SK-N-SH treated with all-trans-retinoic acid at 6 μM for 48 hours (cell line): ENCODE measurements at regions not wholly inside any gene's neighbourhood (a gene's known extent, or its start where the extent isn't known, plus 50 kb on each side); places are given as distances from the start of the nearest gene placed in this dataset.

Experiments
- BACH2 ChIP-seq: fragments of 250-450 bp; sonication (Bioruptor Pico); IDR thresholded peaks from 2 replicates; pipeline ENCODE4 v1.9.0; 2021; ENCODE audit warnings: mild to moderate bottlenecking, borderline replicate concordance
- ESRRG ChIP-seq: fragments of 250-450 bp; sonication (Bioruptor Pico); IDR thresholded peaks from 2 replicates; pipeline ENCODE4 v1.6.1; 2021; ENCODE audit warnings: mild to moderate bottlenecking
- ISL1 ChIP-seq: fragments of 250-450 bp; sonication (Bioruptor Pico); IDR thresholded peaks from 2 replicates; pipeline ENCODE4 v2.1.2; 2022; ENCODE audit warnings: mild to moderate bottlenecking, moderate library complexity
- PATZ1 ChIP-seq: fragments of 250-450 bp; sonication (Bioruptor Pico); IDR thresholded peaks from 2 replicates; pipeline ENCODE4 v1.8.0; 2020; ENCODE audit warnings: mild to moderate bottlenecking, moderate library complexity, borderline replicate concordance
- RARB ChIP-seq: fragments of 250-450 bp; sonication (Bioruptor Pico); IDR thresholded peaks from 2 replicates; pipeline ENCODE4 v1.8.0; 2021; ENCODE audit warnings: mild to moderate bottlenecking, moderate library complexity
- SNAI2 ChIP-seq: fragments of 250-450 bp; sonication (Bioruptor Pico); IDR thresholded peaks from 2 replicates; pipeline ENCODE4 v1.5.0; 2020; ENCODE audit warnings: mild to moderate bottlenecking, moderate library complexity
- ZC3H10 ChIP-seq: fragments of 250-450 bp; sonication (Bioruptor Pico); IDR thresholded peaks from 2 replicates; pipeline ENCODE4 v1.5.1; 2021; ENCODE audit warnings: mild to moderate bottlenecking, moderate library complexity
- ZFP30 ChIP-seq: fragments of 450-650 bp; formaldehyde crosslinking; IDR thresholded peaks from 2 replicates; pipeline ENCODE4 v1.5.0; 2022; ENCODE audit warnings: mild to moderate bottlenecking, moderate library complexity
- ZNF565 ChIP-seq: fragments of 450-650 bp; formaldehyde crosslinking; conservative IDR thresholded peaks from 2 replicates; pipeline ENCODE4 v1.5.0; 2020; ENCODE audit warnings: low read depth, mild to moderate bottlenecking, moderate library complexity
- ZNF70 ChIP-seq: fragments of 450-650 bp; formaldehyde crosslinking; IDR thresholded peaks from 2 replicates; pipeline ENCODE4 v1.5.0; 2020; ENCODE audit warnings: mild to moderate bottlenecking, moderate library complexity
- TF ChIP-seq, protein P1 (sequence below): fragments of 250-450 bp; sonication (Bioruptor Pico); IDR thresholded peaks from 2 replicates; pipeline ENCODE4 v1.5.0; 2020; ENCODE audit warnings: mild to moderate bottlenecking, moderate library complexity

- TF ChIP-seq ZFP30 (CRISPR knock-in tag) (no peak), ZNF70 (CRISPR knock-in tag) (no peak), SNAI2 (CRISPR knock-in tag) (no peak), PATZ1 (CRISPR knock-in tag) (no peak), ZNF565 (CRISPR knock-in tag) (no peak), RARB (CRISPR knock-in tag) (no peak), ESRRG (no peak), ZC3H10 (CRISPR knock-in tag) (no peak), BACH2 (CRISPR knock-in tag) (no peak), ISL1 (CRISPR knock-in tag) (no peak)
- TF ChIP-seq, protein P1, sequence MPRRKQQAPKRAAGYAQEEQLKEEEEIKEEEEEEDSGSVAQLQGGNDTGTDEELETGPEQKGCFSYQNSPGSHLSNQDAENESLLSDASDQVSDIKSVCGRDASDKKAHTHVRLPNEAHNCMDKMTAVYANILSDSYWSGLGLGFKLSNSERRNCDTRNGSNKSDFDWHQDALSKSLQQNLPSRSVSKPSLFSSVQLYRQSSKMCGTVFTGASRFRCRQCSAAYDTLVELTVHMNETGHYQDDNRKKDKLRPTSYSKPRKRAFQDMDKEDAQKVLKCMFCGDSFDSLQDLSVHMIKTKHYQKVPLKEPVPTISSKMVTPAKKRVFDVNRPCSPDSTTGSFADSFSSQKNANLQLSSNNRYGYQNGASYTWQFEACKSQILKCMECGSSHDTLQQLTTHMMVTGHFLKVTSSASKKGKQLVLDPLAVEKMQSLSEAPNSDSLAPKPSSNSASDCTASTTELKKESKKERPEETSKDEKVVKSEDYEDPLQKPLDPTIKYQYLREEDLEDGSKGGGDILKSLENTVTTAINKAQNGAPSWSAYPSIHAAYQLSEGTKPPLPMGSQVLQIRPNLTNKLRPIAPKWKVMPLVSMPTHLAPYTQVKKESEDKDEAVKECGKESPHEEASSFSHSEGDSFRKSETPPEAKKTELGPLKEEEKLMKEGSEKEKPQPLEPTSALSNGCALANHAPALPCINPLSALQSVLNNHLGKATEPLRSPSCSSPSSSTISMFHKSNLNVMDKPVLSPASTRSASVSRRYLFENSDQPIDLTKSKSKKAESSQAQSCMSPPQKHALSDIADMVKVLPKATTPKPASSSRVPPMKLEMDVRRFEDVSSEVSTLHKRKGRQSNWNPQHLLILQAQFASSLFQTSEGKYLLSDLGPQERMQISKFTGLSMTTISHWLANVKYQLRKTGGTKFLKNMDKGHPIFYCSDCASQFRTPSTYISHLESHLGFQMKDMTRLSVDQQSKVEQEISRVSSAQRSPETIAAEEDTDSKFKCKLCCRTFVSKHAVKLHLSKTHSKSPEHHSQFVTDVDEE (CRISPR knock-in tag) = no peak
Measured at GRCh38 chr15:62348623-62349022, 183.5 kb upstream of the C2CD4B start.
